ENCODE measurements at regions not wholly inside any gene's neighbourhood (a gene's known extent, or its start where the extent isn't known, plus 50 kb on each side); places are given as distances from the start of the nearest gene placed in this dataset.
"Not testable (repeated sequence)": the region's sequence is repeated elsewhere in the genome, so short reads cannot be mapped to it uniquely, and the experiment has no call there.

DNA sequence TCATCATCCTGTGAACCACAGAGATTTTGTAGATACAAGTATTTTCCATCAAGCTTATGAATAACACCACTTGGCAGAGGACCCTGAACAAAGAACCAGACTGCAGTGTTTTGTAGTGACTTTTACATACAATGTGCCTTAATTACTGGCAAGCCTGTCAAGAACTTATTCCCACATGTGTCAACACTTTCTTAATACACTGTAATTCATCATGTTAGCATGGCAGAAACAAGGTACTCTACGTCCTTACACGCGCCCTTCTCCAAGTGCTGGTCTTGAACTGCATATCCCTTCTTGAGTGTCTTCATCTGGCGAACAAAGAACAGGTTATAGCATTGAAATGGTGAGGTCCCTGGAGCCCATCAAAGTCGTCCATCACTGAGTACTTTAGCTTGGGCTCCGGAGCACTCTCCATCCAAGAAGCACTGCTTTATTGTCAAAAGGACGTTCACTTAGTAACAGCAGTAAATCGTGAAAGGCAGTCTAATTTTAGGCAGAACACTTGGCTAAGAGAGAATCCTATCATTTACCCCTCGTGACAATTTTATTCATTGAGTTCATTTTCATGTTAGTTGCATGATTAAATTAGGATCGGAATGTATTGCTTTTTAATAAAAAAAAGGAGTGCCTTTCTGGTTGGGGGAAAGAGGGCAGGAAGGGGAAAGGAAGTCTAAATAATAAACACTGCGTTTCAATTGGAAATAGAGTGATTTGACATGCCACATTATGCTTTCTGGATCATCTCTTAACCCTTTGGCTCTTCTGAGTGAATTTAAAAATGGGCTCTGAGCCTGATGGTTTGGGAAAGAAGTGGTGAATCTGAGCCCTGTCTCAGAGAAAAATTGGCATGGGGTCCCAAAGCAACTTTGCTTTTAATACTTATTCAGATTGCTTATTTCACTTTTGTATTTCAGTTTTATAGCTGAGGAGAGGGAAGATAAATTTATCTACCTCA, 376.1 kb downstream of the DLEU7 start:
- TF ChIP-seq, protein P1, sequence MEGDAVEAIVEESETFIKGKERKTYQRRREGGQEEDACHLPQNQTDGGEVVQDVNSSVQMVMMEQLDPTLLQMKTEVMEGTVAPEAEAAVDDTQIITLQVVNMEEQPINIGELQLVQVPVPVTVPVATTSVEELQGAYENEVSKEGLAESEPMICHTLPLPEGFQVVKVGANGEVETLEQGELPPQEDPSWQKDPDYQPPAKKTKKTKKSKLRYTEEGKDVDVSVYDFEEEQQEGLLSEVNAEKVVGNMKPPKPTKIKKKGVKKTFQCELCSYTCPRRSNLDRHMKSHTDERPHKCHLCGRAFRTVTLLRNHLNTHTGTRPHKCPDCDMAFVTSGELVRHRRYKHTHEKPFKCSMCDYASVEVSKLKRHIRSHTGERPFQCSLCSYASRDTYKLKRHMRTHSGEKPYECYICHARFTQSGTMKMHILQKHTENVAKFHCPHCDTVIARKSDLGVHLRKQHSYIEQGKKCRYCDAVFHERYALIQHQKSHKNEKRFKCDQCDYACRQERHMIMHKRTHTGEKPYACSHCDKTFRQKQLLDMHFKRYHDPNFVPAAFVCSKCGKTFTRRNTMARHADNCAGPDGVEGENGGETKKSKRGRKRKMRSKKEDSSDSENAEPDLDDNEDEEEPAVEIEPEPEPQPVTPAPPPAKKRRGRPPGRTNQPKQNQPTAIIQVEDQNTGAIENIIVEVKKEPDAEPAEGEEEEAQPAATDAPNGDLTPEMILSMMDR (conservative IDR thresholded peaks at IDR 0.05): no peak
- no peak overlapping the region for H3K27ac ChIP-seq

DNA sequence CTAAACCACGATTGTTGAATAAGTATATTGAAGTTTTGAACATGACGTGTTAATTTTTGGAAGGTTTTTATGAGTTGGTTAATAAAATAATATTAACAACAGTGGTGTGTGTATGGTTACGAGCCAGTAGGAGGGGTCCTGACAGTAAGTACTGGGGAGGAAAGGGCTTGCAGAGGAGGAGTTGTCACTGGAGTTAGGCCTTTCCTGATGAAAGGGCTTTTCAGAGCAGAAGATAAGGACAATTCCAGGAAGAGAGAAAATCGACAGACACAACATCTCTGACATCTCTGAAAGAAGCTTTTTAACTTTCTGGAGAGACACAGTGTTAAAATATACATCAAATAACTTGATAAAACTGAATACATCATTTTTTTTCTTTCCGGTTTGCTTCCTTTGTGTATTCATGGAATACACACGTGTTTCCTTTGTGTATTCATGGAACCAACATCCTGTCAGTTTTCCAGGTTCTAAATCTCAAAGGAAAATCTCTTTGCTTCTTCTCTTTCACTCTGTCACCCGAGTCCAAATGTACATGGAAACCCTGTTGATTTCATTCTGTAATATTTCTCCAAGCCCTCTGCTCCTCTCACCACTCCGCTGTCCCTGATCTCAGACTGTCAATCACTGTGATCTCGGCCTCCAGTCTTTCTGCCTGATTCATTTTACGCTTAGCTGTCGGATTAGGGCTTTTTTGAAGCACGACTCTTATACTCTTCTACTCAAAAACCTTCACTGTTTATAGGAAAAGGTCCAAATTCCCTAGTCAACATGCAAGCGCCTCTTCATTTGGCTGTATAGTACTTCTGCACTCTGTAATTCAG, 374.4 kb downstream of the DLEU7 start:
- TF ChIP-seq, protein P1 (conservative IDR thresholded peaks at IDR 0.05): no peak
- no peak overlapping the region for H3K27ac ChIP-seq

DNA sequence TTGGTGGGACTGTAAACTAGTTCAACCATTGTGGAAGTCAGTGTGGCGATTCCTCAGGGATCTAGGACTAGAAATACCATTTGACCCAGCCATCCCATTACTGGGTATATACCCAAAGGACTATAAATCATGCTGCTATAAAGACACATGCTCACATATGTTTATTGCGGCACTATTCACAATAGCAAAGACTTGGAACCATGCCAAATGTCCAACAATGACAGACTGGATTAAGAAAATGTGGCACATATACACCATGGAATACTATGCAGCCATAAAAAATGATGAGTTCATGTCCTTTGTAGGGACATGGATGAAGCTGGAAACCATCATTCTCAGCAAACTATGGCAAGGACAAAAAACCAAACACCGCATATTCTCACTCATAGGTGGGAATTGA, 370.4 kb downstream of the DLEU7 start:
- not testable (repeated sequence) for H3K27ac ChIP-seq

DNA sequence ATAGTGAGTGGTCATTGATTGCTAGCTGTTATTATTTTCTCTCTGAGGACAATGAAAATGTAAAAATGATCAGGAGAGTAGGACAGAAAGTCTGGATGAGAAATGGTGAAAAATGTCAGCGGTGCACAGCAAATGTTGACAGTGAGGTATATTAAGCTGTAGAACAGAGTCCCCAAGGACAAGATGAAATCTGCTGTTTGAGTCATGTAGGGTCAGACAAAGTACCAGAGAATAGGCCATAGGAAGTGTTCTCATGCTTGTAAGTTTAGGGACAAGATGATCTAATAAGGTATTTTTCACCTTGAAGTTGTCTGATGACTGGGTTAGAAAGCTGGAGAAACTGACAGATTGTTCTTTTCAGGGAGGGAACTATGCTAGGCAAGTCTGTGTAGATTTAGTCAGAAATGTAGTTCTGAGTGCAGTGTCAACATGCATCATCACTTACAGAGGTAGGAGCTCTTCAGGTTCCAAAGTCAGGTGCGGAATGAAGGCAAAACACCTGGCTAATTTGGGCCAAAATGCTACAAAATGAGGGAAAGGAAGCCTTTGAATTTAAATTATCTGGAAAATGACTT, 369.3 kb downstream of the DLEU7 start:
- no peak overlapping the region for H3K27ac ChIP-seq
- TF ChIP-seq, protein P1 (conservative IDR thresholded peaks at IDR 0.05): no peak

DNA sequence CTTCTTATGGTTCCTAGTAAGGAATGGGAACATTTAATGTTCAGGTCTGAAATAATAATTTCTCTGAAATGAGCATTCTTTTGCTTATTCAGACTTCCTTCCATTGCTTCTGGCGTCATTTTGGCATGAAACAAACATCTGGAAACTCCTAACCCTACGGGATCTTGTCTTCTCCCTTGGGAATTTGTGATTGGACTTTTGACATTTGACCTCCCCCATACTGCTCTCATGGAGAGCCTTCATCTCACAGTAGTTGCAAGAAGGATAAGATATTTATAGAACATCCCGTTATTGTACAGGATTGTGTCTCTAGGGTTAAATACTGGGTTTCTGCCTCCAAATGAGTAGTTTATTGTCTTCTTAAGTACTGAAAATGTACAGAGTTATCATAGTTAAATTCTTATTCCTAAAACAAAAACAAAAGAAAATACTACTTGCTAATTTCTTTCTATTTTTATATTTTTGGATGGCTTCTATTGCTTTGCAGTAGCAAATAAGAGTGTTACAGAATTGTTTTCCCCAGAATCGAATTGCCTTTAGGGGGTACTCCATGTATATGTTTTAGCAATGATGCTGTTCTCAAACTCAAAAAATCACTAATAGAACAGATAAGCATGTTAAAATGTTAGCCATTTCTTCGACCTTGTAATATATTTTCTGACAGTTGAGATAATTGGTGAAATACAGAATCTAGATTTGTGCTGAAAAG, 366.8 kb downstream of the DLEU7 start:
- TF ChIP-seq, protein P1 (conservative IDR thresholded peaks at IDR 0.05): no peak
- no peak overlapping the region for H3K27ac ChIP-seq

DNA sequence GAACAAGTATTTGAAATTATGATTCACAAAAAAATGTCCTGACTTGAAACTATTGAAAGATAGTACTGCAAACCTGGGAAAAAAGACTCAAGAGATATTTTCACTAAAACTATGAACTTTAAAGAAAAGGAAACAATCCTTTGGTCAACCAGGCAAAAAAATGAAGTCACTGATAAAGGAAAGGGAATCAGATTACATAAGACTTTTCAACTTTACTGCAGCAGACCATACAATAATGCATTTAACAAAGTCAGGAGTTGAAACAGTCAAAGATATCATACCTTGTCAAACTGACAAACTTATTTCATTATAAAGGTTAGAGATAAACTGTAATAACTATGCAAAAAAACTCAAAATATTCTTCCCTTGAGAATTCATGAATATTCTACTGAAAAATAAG, 361.6 kb downstream of the DLEU7 start:
- no peak overlapping the region for H3K27ac ChIP-seq
- TF ChIP-seq, protein P1 (conservative IDR thresholded peaks at IDR 0.05): no peak

DNA sequence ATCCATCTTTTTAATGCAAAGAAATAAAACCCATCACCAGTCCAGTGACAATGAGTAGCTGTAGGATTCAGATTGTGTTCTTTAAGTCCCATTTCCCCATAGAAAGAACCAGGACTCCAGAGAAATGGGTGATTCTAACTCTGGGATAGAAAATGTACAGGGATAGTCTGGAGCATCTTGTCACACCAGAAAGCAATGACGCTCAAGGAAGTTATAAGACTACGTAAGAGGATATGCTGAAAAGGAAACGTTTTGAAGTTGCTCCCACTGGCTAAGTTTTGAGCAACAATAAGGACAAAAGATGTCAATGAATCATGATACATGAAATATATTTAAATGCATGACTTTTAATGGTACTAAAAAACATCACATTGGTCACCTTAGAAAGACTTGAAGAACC, 360.1 kb downstream of the DLEU7 start:
- H3K27ac ChIP-seq: no peak overlapping the region
- TF ChIP-seq, protein P1 (conservative IDR thresholded peaks at IDR 0.05): no peak
